Fibroblast of the conjunctiva (primary cell): ENCODE measurements at regions not wholly inside any gene's neighbourhood (a gene's known extent, or its start where the extent isn't known, plus 50 kb on each side); places are given as distances from the start of the nearest gene placed in this dataset.

Source experiments
- DNase-seq: peaks from one replicate; pipeline ENCODE4 v3.0.0-alpha.2; 2010; ENCODE audit warnings: low read depth

DNA sequence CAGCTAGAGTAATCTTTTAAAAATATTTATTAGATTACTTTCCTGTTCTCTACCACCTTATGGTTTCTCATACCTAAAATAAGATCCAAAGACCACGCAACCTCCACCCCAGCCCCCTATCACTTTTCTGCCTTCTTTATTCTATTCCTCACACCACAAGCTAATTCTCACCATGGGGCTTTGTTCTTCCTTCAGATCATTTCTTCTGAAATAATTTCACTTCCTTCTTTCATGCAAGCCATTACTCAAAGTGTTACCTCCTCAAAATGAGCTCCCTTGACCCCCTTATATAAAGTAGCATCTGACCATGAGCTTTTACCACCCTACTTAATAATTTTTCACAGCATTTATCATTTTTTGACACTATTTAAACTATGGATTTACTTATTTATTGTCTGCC lies 233.2 kb upstream of the TMCO5A start:
- DNase-seq, result no peak

DNA sequence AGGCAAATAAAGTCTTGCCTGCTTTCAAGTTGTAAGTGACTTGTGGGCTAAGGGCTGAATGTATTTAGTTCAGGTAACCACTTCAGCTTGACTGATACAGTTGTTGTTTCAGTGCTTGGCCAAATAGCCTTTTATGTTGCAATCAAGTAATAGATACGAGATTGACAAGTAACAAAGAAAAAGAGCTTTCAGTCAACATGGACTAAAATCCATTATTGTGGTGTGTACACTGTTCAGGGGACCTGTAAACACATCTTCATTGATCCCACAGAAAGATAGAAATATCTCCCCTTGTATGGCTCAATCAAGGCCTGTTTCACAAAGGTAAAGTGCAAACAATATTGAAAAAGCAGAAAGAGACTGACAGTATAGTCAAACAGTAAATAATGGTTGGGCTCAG lies 224.8 kb upstream of the TMCO5A start:
- DNase-seq, result no peak

DNA sequence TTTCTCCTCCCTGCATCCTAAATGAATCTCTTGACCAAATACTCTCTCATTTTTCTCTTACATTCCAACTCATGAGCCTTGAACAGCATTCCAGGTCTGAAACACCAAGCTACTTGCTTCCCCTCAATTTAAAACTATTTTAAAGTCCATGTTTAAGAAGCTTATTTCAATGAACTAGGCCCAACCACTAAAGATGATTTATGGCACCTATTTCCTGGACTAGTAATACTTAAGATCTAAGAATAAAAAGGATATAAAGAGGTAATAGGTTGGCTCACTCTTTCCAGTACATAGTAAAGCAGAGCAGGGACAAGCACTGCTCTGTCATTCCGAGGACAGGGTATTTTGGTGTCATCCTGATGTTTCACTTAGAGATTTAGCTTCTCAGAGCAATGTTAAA lies 219.3 kb upstream of the TMCO5A start:
- DNase-seq, result no peak

DNA sequence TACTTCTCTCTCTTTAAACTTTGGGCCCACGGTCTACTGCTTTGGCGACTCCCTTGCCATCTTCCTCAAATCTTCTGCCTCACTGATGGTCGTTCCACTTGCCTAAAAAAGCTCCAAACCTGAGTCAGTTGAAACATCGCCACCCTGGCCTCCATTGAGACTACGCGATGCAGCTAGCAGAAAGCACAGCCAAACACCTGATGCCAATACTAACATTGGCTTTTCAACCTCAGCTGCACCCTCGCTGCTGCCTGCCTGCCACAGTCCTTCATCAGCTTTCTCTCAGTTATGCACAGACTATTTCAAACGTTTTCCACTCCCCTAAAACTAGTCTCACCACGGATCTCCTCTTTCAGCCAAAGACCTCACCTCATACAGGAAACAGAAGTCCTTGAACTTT lies 214.2 kb upstream of the TMCO5A start:
- DNase-seq, result no peak

DNA sequence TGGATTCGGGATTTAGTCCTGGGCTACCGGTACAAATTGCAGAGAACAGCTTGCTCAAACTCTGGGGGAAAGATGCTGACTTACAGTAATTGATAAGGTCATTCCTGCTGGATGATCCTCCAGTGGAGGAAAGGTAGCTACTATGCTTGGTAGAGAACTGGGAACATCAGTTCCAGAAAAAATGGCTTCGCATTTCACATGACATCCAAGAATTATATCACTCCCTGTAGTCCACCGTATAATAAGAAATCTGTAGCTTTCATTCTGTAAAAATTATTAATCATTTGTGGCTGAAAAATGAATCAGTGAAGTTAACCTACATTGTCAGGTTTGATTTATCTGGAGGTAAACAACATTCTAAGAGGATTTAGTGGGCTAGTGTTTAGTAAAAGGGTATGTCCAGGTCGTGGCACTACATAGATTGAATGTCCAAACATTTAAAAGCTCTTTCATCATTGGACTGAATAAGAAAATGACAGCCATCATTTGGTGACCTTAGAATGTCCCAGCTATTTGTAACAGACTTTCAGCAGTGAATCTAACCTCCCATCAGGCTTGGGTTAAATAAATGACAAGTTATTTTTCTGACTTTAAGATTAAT lies 203.2 kb upstream of the TMCO5A start:
- no peak for DNase-seq

DNA sequence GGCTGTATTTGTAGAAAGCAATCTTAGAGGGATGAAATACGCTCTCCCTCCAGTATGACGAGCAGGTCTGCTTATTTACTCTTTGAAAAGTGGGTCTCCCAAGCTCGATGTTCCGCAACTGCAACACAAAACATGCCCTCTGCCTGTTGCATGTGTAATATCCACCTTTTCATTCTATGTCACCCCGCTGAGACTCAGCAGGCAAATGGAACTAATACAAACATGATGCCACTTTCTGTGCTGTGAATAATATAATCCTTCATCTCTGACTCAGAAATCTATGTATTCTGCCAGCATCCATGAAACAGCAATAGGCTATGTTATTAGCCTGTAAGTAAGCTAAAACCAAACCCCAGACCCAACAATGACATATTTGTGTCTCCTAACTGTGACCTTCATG lies 200.8 kb upstream of the TMCO5A start:
- no peak for DNase-seq

DNA sequence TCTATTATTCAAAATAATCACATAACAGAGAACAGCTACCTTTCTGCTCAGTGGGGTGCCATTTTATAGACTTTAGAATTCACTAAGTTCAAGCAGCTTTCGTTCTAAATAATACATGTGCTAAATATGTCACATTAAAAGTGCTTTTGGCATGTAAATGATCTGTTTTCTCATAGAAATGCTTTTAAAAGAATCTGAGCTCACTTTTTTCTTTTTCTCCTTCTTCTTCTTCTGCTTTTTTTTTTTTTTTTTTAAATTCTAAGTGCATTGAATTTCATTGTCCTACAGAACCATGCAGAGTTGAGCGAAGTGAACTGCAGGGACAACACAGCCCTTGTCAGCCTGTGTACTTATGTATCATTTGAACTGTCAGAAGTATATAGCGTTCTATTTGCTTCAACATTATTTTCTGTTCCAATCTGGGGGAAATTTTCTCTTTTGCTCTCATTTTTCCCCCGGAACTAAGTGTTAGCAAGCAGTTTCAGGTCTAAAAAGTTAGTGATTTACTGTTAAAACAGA lies 193.8 kb upstream of the TMCO5A start:
- DNase-seq, result no peak

DNA sequence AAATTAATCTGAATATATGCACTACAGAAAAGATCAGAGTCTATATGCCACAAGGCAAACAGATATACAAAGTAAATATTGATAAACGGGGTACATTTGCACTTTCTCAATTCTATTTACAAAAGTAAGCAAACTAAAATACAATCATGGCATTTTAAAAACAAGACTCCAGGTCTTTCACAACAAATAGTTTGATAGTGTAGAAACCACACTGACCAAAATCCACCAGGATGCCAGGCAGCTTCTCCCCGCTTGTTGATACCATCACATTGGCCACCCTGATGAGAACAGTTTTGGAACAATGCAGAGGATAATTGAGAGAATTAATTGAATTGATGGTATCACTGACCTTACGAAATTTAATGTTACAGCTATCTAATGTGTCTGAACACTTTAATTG lies 190.6 kb upstream of the TMCO5A start:
- no peak for DNase-seq

DNA sequence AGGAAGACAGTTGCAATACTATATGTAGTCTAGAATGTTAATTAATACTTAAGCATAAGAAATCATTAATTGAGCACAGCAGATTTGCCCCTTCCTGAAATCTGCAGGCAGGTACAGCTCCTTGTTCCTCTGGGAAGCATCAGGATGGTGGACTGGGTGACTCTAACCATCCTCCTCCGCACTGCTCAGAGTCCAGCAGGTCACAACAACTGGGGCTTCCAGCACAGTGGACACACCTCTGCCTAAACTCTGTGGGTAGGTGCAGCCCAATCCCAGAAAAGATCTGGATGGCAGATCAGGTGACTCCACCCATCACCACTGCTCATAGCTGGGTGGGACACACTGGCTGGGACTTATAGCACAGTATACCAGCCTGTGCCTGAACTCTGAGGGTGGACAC lies 189.9 kb upstream of the TMCO5A start:
- DNase-seq, result no peak

DNA sequence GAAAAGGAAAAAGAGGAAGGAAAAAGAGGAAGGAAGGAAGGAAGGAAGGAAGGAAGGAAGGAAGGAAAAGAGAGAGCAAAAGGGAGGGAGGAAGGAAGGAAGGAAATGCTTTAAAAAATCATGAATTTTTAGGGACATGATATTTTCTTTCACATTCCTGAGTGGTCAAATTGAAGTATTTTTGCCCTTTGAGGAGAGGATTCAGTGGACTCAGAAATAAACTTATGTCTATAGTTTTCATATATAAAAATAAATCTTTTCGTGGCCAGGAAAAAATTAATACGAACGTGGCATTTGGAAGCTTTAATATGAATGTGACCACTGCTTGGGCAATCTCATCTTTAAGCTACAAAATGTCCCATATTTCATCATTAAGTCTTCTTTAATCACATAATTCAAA lies 183.0 kb upstream of the TMCO5A start:
- DNase-seq, result no peak

DNA sequence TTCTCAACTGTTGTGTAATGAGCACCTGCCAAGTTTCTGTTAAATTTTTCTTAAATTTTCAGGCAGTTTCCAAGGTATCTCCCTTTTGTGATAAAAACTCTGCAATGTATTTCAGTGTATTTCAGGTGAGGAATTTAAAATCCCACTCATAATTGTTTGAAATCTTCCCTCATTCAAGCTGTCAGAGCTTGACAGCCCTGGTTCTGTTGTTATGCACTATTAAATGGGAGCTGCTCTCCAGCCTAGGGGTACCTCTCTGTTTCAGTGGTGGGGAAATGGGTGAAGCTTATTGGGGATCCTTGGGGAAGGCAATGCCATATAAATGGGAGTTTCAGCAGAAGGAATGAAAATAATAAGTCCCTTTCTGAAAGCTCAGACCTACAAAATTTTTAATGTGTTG lies 178.0 kb upstream of the TMCO5A start:
- no peak for DNase-seq

DNA sequence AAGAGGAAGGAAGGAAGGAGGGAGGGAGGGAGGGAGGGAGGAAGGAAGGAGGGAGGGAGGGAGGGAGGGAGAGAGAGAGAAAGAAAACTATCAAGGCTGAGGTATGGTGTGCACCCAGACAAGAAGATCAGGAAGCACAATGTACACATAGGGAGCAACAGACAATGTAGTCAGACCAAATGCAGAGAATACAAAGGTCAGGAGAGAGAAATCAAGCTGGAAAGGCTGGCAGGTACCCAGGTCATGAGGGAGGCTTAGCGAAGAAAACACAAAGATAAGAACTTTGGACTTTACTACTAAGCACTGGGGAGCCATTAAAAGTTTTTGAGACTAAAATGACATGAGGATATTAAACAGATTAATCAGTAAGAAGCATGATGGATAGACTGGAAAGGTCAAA lies 176.0 kb upstream of the TMCO5A start:
- no peak for DNase-seq

DNA sequence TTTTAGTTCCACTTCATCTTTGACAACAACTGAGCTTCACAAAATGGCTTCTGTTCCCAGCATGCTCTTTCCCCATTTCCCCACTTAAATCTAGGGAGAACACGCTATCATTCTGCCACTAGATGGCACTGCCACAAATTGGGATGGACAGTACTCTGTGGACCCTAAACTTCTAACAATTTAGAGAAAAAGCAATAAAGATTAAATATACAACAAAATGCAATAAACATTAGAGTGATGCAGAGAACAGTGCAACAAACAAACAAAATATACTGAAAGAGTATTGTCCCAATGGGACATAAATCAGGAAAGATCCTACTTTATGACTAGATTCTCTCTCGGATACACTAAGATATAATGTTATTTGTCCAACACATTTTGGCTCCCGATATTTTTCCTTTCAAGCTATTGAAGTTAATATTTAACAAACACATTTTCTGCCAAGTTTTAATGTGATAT lies 169.7 kb upstream of the TMCO5A start:
- peak; percentile 35 for DNase-seq

DNA sequence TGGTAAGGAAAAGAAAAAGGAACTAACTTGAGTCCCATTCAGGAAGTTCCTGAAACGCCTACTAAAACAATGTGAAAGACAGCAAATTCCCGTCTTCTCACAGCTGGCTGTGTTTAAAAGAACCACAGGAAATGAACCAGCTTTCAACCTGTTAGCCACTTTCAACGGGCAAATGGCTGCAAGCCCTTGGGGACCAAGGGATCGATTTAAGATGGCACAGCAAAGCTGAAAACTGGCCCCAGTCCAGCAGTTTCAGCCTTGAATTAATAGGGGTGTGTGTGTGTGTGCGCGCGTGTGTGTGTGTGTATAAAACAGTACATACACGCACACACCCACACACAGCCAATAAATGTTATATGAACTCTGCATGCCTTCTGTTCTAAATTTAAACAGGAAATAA lies 168.7 kb upstream of the TMCO5A start:
- no peak for DNase-seq

DNA sequence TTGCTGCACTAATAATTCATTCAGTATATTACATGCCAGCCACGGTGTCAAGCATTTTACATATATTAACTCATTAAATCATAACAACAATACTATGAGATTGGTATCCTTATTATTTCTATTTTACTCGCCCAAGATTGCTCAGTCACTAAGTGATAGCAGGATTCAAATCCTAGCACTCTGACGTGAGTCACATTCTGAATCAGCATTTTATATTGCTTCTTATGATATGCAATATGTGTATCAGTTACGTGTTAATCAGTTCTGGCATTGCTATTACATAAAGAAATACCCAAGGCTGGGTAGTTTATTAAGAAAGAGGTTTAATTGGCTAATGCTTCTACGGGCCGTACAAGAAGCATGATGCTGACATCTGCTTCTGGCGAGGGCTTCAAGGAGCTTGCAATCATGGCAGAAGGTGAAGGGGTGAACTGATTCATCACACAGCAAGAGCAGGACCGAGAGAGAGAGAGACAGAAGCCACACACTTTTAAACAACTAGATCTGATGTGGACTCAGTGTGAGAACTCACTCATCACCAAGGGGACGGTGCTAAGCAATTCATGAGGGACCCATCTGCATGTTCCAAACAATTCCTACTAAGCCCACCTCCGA lies 166.5 kb upstream of the TMCO5A start:
- DNase-seq, result no peak

DNA sequence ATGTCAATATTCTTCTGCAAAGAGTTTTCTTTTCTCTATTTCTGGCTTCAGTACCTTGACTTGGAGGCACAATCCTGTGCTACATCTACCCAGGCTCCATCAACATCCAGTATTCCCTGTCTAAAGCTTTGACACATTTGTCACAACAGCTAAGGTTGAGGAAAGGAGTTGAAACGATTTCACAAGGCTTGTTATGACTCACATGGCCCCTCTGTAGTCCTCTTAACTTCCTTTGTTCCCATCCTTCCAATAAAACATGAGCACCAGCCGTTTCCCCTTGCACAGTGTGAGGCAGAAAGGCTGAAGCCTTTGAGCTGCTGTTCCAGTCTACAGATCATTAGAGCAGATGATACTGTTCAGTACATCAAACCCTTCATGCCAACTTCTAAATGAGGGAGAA lies 163.0 kb upstream of the TMCO5A start:
- no peak for DNase-seq

DNA sequence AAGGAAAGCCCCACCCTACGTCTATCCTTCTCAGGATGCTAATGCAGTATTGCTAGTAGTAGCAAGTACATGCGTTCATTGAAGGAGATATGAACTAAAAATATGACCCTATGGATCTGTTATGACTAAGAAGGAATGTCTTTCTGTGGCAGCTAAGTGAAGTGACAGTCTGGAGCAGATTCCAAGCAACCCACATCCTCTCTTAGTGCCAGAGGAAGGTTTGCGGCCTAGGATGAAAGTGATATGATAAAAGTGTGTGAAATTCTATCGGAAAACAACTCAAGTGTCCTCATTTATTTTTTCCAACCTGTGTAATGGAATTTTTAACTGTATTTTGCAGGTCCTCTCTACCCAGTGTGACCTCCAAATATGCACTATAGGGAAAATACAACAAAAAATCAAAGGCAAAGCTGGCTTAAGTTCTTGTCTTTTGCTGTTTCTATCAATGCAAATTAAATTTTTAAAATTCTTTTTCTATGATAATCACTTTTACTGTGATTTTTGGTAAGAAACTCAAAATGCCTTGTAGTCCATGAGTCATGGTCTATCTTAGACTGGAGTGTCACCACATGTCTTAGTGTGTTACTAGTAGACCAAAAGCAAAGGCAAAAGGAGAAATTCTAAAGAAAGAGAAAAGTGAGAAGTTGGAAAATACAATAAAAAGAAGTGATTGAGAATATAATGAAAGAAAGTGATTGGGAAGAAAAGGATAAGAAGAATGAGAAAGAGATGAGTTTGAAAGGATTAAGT lies 161.2 kb upstream of the TMCO5A start:
- DNase-seq, result no peak

DNA sequence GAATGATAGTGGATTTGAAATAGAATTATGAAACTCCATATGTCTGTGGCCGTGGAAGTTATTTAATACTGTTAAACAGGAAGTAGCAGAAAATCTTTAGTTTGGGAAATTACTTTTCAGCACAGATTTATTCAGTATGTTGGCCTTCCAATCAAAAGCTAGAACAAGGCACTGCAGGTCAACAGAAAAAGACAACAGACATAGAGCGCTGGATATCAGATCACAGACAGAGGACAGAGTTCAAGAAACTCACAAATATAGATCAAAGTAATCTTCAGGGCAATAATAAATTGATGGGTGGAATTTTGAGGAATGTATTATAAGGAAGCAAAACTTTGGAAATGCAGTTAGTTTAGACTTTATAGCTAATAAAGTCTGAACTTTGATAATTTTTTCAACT lies 159.5 kb upstream of the TMCO5A start:
- no peak for DNase-seq

DNA sequence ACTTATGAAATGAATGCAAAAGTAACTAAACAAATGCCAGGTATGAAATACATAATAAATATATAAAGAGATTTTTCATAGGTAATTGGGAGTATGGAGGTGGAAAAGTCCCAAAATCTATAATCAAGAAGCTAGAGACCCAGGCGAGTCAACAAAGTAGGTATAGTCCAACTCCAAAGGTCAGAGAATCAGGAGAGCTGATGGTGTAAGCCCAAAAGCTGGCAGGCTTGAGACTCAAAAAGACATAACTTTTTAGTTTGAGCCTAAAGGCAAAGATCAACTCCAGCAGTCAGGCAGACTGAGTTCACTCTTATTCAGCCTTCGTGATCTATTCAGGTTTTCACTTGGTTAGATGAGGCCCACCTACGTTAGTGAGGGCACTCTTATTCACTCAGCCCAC lies 157.4 kb upstream of the TMCO5A start:
- DNase-seq, result no peak

DNA sequence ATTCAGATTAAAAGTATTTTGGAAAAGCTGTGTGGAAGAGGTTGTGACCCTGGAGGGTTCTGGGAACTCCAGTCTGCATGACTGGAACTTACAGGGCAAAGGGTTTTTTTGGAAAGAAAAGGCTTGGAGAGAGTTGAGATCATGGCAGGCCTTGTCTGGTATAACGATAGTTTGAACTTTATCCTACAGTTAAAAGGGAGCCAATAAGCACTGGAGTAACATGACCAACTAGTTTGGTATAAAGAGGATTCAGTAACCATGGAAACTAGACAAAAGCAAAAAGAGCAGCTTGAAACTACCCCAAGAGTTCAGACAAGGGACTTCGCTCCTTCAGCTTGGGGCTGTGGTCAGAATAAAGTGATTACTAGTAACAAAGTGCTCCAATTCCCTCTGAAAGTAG lies 151.2 kb upstream of the TMCO5A start:
- DNase-seq, result no peak

DNA sequence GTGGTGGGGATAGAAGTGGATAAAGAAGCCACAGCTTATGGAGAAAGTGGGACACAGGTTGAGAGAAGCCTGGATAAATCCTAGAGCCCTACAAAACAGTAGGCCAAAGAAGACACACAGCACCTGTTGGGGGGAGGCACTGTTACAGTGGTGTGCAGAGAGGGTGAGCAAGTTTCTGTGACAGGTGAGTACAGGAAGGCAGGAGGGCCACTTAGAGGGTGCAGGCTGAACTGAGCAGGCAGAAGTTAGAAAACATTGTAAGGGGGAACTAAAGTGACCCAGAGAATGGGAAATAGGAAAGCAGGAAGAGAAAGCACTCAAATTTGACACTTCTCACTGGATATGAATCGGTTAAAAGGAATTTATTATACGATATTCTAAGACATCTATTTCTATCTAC lies 146.1 kb upstream of the TMCO5A start:
- no peak for DNase-seq

DNA sequence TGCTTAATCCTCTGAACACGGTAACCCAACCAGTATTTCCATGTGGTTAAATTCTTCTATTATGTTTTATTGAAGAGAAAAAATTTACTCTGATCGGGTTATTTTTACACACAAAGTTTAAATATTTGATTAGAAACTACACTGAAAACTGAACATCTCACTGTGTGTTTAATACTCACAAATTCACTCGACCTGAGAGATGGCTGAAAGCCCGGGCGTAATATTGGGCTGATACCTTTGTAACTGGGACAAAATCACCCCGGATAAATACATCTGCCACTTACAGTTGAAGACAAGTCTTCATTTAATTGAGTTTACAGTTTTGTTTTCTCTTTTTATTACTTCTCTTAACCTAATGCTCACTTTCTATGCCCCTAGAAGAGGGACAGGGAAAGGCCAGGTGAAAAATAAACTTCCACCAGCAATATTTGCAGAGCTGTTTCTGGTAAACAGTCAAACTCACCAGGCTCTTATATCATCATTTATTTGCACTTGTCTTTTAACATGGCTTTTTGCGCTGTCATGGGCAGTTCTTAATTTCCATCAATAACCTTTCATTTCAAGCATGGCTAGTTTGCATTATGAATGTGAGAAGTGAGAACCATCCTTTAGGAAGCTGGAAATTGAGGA lies 145.6 kb upstream of the TMCO5A start:
- DNase-seq, result no peak

DNA sequence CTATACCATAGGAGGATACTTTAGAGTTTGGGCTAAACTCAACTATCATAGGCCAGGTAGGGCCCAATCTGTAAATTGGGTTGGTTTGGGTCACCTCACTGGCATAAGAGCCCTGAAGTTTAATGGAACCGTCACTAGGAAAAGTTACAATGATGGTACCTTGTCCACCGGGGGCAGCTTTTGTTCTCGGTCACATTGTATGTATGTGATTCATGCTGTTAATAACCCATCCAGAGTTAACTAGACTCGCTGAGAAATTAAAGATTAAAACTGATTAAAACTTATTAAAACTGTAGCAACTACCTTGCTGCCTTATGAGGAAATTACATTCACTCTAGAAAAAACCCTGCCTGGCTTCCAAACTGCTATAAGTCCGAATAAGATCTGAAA lies 145.0 kb upstream of the TMCO5A start:
- DNase-seq, result no peak
